ENCODE measurements at regions not wholly inside any gene's neighbourhood (a gene's known extent, or its start where the extent isn't known, plus 50 kb on each side); places are given as distances from the start of the nearest gene placed in this dataset.
"Not testable (repeated sequence)": the region's sequence is repeated elsewhere in the genome, so short reads cannot be mapped to it uniquely, and the experiment has no call there.

- H3K4me3 Mint-ChIP-seq; DNase-seq (ENCODE audit: low spot score in 2 of 2); H3K9me3 Mint-ChIP-seq; ATAC-seq (ENCODE audit: low read depth); H3K4me1 Mint-ChIP-seq; H3K36me3 Mint-ChIP-seq; H3K27ac Mint-ChIP-seq: not testable (repeated sequence)
- peaks cover 17% of the 10 kb centered on the region for H3K27me3 Mint-ChIP-seq
These were observed 96.0 kb upstream of the LRPAP1 start for GRCh38 chr4:3627967-3628867.

- H3K9me3 Mint-ChIP-seq; H3K4me1 Mint-ChIP-seq; DNase-seq (ENCODE audit: low spot score in 2 of 2); H3K36me3 Mint-ChIP-seq; H3K27ac Mint-ChIP-seq; ATAC-seq (ENCODE audit: low read depth); H3K4me3 Mint-ChIP-seq: not testable (repeated sequence)
- peaks cover 24% of the 10 kb centered on the region for H3K27me3 Mint-ChIP-seq
These were observed 95.2 kb upstream of the LRPAP1 start for GRCh38 chr4:3627456-3627855.

DNA sequence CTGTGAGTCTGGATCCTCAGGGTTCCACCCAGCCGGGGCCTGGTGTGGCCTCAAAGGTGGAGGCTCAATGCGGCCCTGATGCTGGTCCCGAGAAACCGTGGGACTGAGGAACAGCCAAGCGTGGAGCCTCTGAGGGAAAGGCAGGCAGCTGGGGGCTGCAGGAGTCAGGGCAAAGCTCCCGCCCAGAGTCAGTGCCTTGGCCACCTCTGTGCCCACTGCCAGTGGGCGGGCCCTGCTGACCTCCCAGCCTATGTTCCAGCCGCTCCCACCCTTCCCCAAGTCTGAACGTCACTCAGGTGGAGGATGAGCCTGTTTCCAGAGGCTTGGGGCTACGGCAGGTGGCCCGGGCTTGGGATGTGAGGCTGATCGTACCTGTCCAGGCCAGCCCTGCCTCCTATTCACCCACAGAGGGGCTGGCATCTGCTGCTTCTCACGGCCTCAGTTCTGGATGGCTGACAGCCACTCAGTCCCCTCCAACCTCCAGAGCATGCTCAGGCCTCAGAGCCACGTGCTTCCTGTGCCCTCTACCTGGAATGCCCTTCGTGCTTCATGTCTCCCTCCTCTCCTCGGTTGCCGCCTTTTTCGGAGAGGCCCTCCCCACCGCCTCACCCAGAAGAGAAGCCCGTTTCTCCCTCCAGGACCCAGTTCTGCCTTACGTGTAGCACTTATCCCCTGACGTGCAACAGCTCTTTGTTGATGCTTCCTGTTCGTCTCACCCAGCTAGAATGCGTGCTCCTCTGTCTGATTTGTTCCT, 94.1 kb upstream of the LRPAP1 start:
- H3K36me3 Mint-ChIP-seq; H3K9me3 Mint-ChIP-seq; H3K27ac Mint-ChIP-seq; DNase-seq (ENCODE audit: low spot score in 2 of 2); H3K4me1 Mint-ChIP-seq; H3K4me3 Mint-ChIP-seq; ATAC-seq (ENCODE audit: low read depth): not testable (repeated sequence)
- H3K27me3 Mint-ChIP-seq, result peaks cover 22% of the 10 kb centered on the region

- H3K27ac Mint-ChIP-seq; H3K4me1 Mint-ChIP-seq; DNase-seq (ENCODE audit: low spot score in 2 of 2); ATAC-seq (ENCODE audit: low read depth); H3K9me3 Mint-ChIP-seq; H3K4me3 Mint-ChIP-seq; H3K36me3 Mint-ChIP-seq: not testable (repeated sequence)
- peaks cover 22% of the 10 kb centered on the region for H3K27me3 Mint-ChIP-seq
These were observed 93.2 kb upstream of the LRPAP1 start for GRCh38 chr4:3625286-3625875.

DNA sequence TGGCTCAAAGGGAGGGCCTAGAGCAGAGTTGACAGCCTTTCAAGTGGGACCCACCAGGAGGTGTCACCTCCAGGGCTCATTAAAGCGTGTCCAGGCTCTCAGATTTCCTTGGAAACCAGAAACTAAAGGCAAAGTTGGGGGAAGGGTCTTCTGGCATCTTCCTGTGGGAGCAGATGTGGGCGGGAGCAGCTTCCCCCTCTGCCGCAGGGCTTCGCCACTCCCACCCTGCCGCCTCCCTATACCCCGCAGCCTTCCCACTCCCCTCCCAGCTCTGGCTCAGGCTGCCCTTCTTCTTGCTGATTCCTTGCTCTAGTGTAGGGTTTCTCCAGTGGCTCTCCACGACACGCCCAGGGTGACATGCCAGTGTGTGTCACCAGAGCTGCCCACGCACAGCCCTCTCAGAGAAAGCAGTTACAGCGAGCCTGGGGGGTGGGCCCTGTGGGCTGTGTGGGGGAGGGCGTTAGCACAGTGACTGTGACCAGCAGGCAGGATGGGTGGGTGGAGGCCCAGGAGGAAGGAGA, 91.6 kb upstream of the LRPAP1 start:
- H3K9me3 Mint-ChIP-seq, result not testable (repeated sequence)

DNA sequence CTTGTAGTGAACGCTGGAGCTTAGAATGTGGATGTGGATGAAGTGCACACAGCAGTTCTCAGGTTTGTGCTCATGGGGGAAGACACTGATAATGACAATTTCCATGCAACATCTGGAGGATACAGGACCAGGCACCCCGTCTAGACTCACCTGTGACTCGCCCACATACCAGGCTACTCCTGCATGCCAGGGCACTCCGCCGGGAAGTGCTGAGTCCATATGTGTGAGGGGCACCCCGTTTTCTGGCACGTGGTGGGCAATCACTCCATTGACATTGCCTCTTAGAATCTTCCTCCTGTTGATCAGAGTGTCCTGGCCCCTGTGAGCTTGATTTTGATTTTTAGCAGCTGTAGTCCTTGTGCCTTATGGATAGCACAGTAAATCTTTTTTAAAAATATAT, 90.9 kb upstream of the LRPAP1 start:
- no peak overlapping the region for H3K27ac Mint-ChIP-seq
- no peak for DNase-seq (ENCODE audit: low spot score in 2 of 2)

More for the DNA sequence above, 91.6 kb upstream of the LRPAP1 start:
- H3K36me3 Mint-ChIP-seq; DNase-seq (ENCODE audit: low spot score in 2 of 2); H3K4me3 Mint-ChIP-seq; H3K4me1 Mint-ChIP-seq; H3K27ac Mint-ChIP-seq; ATAC-seq (ENCODE audit: low read depth): not testable (repeated sequence)
- peaks cover 20% of the 10 kb centered on the region for H3K27me3 Mint-ChIP-seq

DNA sequence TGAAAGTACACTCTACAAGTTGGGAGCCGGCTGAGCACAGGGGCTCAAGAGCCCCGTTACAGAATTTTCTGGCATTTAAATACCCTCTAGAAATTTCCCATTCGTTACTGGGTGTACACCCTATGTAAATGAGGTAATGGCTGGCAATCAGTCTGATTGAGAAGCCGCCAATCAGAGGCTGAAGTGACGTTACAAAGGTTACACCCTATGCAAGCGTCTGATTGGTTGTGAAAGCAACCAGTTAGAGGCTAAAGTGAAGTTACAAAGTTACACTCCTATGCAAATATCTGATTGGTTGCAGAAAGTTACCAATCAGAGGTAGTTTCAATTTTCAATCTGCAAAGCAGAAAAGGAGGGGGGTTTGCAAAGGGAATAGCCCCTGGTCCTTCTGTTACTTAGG, 88.1 kb upstream of the LRPAP1 start:
- H3K36me3 Mint-ChIP-seq; H3K4me1 Mint-ChIP-seq; H3K27ac Mint-ChIP-seq; H3K9me3 Mint-ChIP-seq; ATAC-seq (ENCODE audit: low read depth); DNase-seq (ENCODE audit: low spot score in 2 of 2): not testable (repeated sequence)
- H3K27me3 Mint-ChIP-seq, result peaks cover 29% of the 10 kb centered on the region
- peak overlapping the region; percentile 72 for H3K4me3 Mint-ChIP-seq

More for the DNA sequence above, 90.9 kb upstream of the LRPAP1 start:
- Mint-ChIP-seq H3K9me3 (no peaks in the 10 kb centered on the region), H3K27me3 (peaks cover 24% of the 10 kb centered on the region), H3K4me3 (no peak overlapping the region), H3K36me3 (peaks cover 3% of the 10 kb centered on the region), H3K4me1 (peaks cover 3% of the 10 kb centered on the region)
- no peak for ATAC-seq (ENCODE audit: low read depth)

GRCh38 chr4:3619698-3620097, 87.5 kb upstream of the LRPAP1 start:
- ATAC-seq (ENCODE audit: low read depth); H3K27ac Mint-ChIP-seq; H3K36me3 Mint-ChIP-seq; H3K9me3 Mint-ChIP-seq; H3K4me1 Mint-ChIP-seq; DNase-seq (ENCODE audit: low spot score in 2 of 2): not testable (repeated sequence)
- peaks cover 25% of the 10 kb centered on the region for H3K27me3 Mint-ChIP-seq
- H3K4me3 Mint-ChIP-seq, result peak overlapping the region; percentile 72

GRCh38 chr4:3618341-3618740, 86.1 kb upstream of the LRPAP1 start:
- not testable (repeated sequence) for H3K4me3 Mint-ChIP-seq; H3K9me3 Mint-ChIP-seq; ATAC-seq (ENCODE audit: low read depth); H3K4me1 Mint-ChIP-seq; H3K36me3 Mint-ChIP-seq; DNase-seq (ENCODE audit: low spot score in 2 of 2); H3K27ac Mint-ChIP-seq
- H3K27me3 Mint-ChIP-seq, result peaks cover 18% of the 10 kb centered on the region

DNA sequence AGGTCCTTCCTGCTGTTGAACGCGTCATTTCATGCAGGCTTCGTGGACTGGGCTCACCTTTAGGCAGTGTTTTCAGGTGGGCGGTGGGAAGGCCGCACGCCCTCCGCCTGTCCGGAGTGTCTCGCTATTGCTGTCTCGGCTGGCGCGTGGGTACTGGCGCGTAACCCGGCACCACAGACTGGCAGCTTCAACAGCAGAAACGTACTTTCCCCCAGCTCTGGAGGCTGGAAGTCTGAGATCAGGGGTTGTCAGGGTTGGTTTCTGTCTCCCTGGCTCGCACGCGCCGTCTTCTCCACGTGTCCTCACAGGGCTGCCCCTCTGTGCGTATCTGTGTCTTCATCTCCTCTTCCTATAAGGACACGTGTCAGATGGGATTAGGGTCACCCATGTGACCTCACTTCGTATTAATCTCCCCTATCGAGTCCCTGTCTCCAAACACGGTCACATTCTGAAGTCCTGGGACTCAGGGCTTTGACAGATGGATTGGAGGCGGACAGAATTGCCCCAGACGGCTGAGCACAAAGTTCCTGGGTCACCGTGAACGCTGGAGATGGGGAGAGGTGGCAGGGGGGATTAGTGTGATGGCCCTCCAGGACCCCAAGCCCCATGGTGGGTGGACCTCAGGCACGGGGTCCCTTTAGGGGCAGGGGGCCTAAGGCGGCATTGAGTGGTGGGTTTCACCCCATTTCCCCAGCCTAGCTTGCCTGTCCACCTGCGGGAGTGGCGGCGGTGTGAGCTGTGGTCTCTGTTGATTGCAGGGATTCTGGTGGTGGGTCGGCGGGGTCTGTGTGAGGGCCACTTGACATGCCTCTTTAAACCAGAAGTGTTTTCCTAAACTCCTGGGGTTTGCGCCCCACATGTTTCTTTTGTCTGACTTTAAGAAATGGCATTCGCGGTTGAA, 83.4 kb upstream of the LRPAP1 start:
- H3K4me3 Mint-ChIP-seq, result no peak overlapping the region
- peaks cover 9% of the 10 kb centered on the region for H3K4me1 Mint-ChIP-seq
- ATAC-seq (ENCODE audit: low read depth) (no peak), DNase-seq (ENCODE audit: low spot score in 2 of 2) (no peak)
- peaks cover 13% of the 10 kb centered on the region for H3K27me3 Mint-ChIP-seq
- peaks cover 3% of the 10 kb centered on the region for H3K36me3 Mint-ChIP-seq
- no peak overlapping the region for H3K27ac Mint-ChIP-seq
- peaks cover 6% of the 10 kb centered on the region for H3K9me3 Mint-ChIP-seq

GRCh38 chr4:3614731-3614980, 82.4 kb upstream of the LRPAP1 start:
- Mint-ChIP-seq H3K27me3 (peaks cover 17% of the 10 kb centered on the region), H3K4me3 (no peak overlapping the region), H3K36me3 (peaks cover 3% of the 10 kb centered on the region), H3K9me3 (peaks cover 9% of the 10 kb centered on the region), H3K4me1 (peaks cover 6% of the 10 kb centered on the region), H3K27ac (no peak overlapping the region)
- DNase-seq (ENCODE audit: low spot score in 2 of 2), result no peak
- no peak for ATAC-seq (ENCODE audit: low read depth)

GRCh38 chr4:3613967-3614730, 81.9 kb upstream of the LRPAP1 start:
- Mint-ChIP-seq H3K27me3 (peaks cover 19% of the 10 kb centered on the region), H3K36me3 (peaks cover 3% of the 10 kb centered on the region), H3K4me3 (no peak overlapping the region), H3K9me3 (peaks cover 9% of the 10 kb centered on the region), H3K4me1 (peaks cover 6% of the 10 kb centered on the region), H3K27ac (no peak overlapping the region)
- ATAC-seq (ENCODE audit: low read depth) (no peak), DNase-seq (ENCODE audit: low spot score in 2 of 2) (no peak)

DNA sequence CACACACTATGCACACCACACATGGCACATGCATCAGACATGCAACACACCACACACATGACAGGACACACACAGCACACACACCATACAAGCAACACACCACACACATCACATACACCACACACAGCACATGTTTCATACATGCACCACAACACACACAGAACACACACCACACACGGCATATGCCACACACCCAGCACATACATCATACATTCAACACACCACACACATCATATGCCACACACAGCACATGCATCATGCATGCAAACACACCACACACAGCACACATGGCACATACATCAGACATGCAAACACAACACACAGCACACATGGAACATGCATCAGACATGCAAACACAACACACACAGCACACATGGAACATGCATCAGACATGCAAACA, 80.7 kb upstream of the LRPAP1 start:
- Mint-ChIP-seq H3K4me3 (no peak overlapping the region), H3K27ac (no peak overlapping the region), H3K4me1 (peaks cover 6% of the 10 kb centered on the region), H3K36me3 (no peaks in the 10 kb centered on the region), H3K9me3 (peaks cover 9% of the 10 kb centered on the region), H3K27me3 (peaks cover 15% of the 10 kb centered on the region)
- no peak for ATAC-seq (ENCODE audit: low read depth)
- DNase-seq (ENCODE audit: low spot score in 2 of 2), result no peak
